Body of pancreas (tissue), 4 donors: ENCODE measurements at regions not wholly inside any gene's neighbourhood (a gene's known extent, or its start where the extent isn't known, plus 50 kb on each side); places are given as distances from the start of the nearest gene placed in this dataset.

Experiments
- POLR2A ChIP-seq, 3 donors: fragments of 450-650 bp; IDR thresholded peaks; one replicate each; pipeline ENCODE4 v1.6.1; 2016; ENCODE audit warnings: antibody characterized with exemption in 3 of 3, mild to moderate bottlenecking in 2 of 3
- TF ChIP-seq, protein P1 (sequence below), 7 experiments: fragments of 450-650 bp in 4 of 7; fragments of 200-600 bp in 3 of 7; sonication (generic) in 3 of 7; IDR thresholded peaks; one replicate each; pipeline ENCODE4 v1.5.1; 2016 to 2019; ENCODE audit warnings: antibody characterized with exemption in 7 of 7

DNA sequence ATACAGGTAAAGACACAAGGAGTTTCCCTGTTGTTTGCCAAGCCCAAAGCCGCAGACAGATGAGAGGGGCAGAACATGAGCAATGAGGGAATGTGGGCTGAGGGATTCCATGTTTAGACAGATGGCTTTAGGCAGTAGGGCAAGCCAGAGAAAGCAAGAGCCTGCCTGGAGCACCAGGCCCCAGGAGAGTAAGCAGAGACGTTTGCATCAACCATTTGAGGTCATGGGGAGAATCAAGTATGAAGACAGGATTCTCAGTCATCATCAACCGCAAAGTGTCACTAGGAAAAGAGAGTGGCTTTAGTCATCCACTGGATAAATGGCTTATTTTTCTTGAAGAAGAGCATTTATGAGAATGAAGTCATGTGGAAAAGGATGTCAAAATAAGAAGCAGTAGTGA is 184.7 kb downstream of the COG6 start:
- TF ChIP-seq, protein P1, sequence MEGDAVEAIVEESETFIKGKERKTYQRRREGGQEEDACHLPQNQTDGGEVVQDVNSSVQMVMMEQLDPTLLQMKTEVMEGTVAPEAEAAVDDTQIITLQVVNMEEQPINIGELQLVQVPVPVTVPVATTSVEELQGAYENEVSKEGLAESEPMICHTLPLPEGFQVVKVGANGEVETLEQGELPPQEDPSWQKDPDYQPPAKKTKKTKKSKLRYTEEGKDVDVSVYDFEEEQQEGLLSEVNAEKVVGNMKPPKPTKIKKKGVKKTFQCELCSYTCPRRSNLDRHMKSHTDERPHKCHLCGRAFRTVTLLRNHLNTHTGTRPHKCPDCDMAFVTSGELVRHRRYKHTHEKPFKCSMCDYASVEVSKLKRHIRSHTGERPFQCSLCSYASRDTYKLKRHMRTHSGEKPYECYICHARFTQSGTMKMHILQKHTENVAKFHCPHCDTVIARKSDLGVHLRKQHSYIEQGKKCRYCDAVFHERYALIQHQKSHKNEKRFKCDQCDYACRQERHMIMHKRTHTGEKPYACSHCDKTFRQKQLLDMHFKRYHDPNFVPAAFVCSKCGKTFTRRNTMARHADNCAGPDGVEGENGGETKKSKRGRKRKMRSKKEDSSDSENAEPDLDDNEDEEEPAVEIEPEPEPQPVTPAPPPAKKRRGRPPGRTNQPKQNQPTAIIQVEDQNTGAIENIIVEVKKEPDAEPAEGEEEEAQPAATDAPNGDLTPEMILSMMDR (IDR thresholded peaks at IDR 0.05), result no peak
- no peak for TF ChIP-seq POLR2A (IDR thresholded peaks at IDR 0.05)
